C1 segment of cervical spinal cord (tissue), 14 donors: ENCODE measurements at regions not wholly inside any gene's neighbourhood (a gene's known extent, or its start where the extent isn't known, plus 50 kb on each side); places are given as distances from the start of the nearest gene placed in this dataset.
"Not testable (repeated sequence)": the region's sequence is repeated elsewhere in the genome, so short reads cannot be mapped to it uniquely, and the experiment has no call there.

ENCODE experiments used
- DNase-seq, 14 donors: peaks; one replicate each; lab custom pipeline; 2025; lab: John Stamatoyannopoulos, UW

DNA sequence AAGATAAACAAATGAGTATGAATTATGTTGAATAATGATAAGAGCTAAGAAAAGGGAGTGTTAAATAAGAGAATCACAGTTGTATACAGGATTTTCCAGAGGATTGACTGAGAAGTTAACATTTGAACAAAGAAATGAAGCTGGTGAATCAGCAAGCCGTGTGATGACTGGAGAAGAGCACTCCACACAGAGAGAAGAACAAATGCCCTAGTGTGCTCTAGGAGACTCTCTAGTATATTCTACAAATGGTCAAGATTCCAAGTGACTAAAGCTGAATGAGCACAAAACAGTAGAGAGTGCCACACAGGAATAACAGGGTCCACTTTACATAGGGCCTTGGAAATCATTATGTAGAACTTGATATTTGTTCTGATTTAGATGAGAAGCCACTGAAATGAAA, 587.1 kb upstream of the ATXN7L3B start:
- DNase-seq, result no peak

DNA sequence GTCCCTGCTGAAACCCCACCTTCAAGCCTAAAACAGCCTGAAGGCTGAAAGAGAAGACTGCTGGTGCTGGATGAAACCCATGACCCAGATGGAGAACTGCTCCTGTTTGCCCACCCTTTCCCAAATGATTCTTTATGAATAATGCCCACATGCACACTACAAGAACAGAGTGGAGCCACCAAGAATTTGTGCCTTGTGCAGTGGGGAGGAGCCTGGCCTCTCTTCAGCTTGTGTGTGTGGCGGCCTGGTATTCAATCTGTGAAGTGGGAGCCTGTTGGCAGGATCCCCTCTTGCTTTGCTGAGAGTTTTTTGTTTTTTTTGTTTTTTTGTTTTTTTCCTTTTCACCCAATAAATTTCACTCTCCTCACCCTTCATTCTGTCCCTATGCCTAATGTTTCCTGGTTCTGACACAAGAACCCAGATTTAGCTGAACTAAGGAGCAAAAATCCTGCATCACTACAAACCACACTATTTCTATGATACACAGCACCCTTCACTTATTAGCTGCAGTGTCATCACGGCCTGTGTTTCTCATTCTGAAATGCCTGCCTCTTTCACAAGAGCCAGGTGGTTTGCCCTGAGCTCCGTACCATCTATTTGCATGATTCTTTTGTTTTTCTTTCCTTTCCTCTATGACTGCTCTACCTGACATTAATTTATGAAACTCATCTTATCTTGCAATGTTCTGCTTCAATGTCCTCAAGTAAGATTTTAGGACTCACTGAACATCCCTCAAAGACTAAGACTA, 585.5 kb upstream of the ATXN7L3B start:
- DNase-seq, result no peak

DNA sequence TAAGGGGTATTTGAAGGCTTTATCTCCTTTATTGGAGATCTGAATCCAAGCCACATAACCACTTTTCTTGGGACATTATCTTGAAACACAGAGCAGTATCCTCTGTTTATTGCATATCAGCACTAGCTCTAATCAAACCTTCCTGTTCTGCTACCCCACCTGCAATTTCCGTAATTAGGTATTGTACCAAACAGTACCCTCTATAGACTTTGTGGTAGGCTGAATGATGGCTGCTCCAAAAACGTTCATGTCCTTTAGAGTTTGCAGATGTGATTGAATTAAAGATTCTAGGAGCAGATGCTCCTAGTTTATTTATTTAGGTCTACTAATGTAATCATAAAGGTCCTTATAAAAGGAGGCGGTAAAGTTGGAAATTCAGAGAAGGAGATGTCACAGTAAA, 573.0 kb upstream of the ATXN7L3B start:
- DNase-seq, result no peak

DNA sequence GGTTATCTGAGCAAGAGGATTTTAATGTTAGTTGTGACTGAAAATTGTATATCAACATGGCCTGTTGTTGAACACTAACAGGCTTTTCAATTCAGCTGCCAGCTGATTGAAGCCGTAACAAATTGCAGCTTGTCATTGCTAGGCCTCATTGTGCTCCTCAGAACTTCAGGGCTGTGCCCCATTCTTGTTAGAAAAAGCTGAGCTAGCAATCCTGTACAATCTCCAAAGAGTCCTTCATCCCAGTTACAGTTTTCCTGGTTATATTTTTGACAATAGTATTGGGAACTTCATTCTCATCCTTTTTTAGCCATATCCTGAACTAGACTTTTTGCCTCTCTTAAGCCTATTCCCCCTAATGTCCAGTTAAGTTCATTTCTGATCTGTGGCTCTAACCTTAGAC, 564.1 kb upstream of the ATXN7L3B start:
- DNase-seq, result no peak

DNA sequence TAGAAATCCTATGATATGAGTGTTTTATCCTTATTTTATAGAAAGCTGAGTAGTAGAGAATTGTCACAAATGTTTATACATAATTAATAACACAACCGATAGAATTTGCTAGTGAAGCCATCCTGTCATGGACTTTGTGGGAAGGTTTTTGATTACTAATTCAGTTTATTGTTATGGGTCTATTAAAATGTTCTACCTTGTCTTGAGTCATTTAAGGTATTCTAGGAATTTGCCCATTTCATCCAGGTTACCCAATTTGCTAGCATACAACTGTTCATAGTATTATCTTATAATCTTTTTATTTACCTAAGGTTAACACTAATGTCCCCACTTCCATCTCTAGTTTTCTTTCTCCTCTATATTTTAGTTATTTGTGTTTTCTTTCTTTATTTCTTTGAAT, 553.1 kb upstream of the ATXN7L3B start:
- no peak for DNase-seq

DNA sequence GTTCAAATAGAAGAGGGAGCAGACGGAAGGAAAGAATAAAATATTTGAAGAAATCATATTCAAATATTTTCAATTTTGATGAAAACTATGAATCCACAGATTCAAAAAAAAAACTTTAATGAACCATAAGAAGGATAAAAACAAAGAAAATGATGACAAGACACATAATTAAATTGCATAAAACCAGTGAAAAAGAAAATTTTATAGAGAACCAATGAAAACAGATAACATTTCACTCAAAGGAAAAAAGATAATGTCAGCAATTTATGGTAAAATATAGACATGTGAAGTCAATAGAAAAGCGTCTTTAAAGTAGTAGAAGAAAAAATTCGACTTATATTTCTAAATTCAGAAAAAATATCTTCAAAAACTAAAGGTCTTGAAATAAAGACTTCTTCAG, 546.5 kb upstream of the ATXN7L3B start:
- DNase-seq, result no peak

DNA sequence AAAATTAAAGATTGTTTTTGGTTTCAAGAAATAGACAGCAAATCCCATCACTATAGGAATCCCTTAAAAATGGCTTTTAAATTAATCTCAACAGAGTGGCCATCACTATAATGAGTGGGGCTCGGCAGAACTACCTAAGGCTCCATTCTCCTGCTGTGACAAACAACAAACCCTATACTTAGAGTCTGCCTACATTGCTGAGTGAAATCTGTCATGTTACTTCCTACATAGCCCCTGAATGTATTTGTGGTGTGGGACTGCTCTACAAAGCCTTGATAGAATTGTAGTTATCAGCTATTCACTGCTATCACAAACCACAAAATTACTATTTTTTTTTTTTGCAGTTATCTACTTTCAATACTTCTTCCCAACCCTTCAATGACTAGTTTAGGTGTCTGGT, 538.7 kb upstream of the ATXN7L3B start:
- DNase-seq, result no peak

DNA sequence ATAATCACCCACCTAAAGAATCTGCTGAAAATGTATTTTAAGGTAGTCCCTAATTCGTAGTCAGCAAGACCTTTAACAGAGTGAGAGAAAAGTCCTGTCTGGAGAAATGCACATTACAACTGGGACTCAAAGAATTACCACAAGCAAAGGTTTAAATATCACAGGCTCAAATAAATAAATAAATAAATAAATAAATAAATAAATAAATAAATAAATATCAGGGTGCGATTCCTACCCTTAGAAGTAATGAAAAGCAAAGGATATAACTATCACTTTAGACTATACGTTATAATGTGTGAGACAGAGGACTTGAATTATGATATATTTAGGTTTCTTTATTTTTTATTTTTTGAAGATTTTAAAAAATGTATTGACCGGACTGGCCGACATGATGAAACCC, 522.5 kb upstream of the ATXN7L3B start:
- DNase-seq, result no peak

DNA sequence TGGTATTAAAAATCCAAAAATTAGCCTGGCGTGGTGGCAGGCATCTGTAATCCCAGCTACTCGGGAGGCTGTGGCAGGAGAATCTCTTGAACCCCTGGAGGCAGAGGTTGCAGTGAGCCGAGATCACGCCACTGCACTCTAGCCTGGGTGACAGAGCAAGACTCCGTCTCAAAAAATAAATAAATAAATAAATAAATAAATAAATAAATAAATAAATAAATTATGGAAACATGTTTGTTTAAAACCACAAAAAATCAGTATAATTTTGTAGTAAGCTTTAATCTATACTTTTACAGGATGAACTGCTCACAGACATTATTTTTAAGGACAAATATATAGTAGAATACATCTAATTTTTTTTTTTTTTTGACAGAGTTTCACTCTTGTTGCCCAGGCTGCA, 521.3 kb upstream of the ATXN7L3B start:
- DNase-seq, result not testable (repeated sequence)

DNA sequence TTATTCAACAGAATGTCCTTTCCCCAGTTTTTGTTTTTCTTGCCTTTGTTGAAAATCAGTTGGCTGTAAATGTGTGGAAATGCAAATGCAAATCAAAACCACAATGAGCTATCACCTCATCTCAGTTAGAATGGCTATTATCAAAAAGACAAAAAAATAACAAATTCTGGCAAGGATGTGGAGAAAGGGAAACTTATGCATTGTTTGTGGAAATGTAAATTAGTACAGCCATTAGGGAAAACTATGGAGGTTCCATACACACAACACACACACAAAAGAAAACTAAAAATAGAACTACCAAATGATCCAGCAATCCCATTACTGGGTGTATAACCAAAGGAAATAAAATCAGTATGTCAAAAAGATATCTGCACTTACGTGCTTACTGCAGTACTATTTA, 518.8 kb upstream of the ATXN7L3B start:
- no peak for DNase-seq

DNA sequence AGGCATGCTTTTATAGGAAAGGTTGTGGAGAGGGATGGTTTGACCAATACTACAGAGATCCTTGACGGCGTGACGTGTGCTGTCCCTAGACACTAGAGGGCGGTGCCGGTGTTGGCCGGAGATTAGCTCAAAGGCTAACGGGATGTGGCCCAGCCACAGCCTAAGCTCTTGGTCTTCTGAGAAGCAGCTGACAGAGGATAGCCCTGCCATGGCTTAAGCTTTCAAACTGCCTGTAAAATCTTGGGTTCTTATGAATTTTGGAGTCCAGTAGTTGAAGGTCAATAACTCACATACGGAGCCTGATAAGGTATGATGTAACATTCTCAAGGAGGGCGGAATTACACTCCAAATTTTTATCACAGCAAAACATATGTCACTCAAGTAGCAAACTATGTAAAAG, 515.7 kb upstream of the ATXN7L3B start:
- DNase-seq, result peak in 8 of 14 donors; percentile 2 to 28 (median 10)

DNA sequence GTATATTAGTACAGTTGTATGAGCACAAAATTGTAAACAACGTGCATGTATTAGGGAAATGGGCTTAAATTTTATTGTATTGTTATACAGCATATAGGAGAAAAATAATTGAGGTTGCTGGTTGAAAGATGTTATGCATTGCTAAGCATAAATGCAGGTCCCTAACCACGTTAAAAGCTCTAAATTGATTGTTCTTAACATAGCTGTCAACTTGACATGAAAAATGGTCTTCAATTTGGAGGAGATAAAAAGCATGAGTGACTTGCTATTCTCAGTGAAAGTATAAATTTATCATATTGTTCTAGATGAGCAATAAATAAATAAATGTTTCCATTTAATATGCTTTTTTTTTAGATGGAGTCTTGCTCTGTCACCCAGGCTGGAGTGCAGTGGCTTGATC, 506.6 kb upstream of the ATXN7L3B start:
- DNase-seq, result no peak

DNA sequence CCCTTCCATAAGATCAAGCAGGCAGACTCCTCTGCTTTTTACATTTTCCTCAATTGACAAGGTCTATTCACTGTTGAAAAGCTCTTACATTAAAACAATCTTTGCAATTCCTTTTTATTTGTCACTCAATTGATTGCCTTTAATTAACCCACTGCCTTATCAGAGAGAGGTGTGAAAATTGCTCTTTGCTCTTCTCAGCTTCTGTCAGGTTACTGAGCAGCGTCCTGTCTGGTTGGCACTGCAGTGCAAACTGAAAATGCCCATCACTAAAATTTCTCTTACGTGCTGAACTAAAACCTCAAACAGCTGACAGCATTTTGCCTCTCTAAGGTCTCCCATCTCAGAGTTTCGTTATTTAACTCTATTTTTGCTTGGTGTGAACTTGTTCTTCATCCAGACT, 504.1 kb upstream of the ATXN7L3B start:
- DNase-seq, result no peak

DNA sequence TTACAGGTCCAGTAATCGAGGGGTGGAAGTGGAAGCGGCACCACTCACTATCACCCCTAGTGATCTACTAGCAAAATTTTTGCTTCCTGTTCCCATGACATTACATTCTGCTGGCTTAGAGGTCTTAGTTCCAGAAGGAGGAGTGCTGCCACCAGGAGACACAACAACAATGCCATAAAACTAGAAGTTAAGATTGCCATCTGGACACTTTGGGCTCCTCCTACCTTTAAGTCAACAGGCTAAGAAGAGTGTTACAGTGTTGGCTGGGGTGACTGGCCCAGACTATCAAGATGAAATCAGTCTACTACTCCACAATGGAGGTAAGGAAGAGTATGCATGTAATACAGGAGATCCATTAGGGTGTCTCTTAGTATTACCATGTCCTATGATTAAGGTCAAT, 498.5 kb upstream of the ATXN7L3B start:
- not testable (repeated sequence) for DNase-seq

DNA sequence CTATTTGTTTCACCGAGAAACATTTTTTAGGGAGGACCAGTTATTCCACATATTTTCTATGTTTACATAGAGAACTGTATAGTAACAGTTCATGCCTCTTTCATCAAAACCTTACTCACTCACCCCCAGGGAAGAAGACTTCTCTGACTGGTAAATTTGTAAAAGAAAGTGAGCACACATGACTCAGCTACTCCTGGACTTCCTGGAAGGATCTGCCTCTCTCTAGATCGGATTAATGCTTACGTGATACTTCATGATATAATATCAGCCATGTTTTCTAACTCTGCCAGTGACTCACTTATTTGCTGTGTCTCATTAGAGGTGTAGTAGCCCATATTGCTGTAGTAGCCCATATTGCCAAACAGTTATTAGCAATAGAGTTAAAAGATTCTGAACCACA, 494.3 kb upstream of the ATXN7L3B start:
- DNase-seq, result no peak

DNA sequence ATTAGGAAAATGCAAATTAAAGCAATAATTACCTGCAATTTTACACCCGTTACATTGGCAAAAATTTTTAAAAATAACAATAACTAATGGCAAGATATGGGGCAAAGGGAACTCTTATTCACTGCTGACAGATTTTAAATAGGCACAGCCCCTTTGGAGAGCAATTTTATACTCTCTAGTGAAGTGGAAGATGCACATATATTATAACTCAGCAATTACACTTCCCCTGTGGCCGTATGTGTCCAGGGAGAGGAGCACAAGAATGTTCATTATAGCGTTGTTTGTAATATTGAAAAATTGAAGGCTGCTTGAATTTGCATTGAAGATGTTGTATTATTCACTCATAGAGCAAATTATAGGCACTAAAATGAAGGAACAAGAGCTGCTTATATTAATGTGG, 488.3 kb upstream of the ATXN7L3B start:
- no peak for DNase-seq

DNA sequence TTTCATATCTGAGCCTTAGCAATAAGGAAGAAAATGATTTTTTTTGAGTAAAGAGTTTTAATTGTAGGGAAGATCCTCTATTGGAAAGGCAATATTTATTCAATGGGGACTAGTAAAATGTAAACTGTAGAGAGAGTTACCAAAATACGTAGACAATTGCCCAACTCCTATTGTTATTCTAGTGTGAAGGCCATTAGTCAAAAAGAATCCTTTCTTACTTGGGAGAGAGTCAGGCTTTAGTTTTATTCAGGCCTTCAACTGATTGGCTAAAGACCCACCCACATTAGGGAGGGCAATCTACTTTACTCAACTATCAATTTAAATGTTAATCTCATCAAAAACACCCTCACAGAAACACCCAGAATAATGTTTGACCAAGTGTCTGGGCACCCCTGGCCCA, 485.8 kb upstream of the ATXN7L3B start:
- DNase-seq, result no peak

DNA sequence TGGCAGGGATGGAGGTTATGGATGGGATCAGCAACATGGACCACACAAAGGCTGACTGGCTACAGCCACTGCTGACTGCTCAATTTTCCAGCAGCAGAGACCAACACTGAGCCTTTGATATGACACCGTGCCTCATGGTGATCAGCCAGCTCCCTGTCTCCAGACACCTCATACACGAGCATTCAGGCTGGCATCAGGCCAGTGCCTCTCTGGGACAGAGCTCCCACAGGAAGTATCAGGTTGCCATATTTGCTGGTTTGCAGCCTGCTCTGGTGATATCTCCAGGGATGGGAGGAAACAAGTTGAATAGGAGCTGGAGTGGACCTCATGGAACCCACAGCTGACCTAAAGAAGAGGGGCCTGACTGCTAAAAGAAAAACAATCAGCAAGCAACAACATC, 471.2 kb upstream of the ATXN7L3B start:
- no peak for DNase-seq

DNA sequence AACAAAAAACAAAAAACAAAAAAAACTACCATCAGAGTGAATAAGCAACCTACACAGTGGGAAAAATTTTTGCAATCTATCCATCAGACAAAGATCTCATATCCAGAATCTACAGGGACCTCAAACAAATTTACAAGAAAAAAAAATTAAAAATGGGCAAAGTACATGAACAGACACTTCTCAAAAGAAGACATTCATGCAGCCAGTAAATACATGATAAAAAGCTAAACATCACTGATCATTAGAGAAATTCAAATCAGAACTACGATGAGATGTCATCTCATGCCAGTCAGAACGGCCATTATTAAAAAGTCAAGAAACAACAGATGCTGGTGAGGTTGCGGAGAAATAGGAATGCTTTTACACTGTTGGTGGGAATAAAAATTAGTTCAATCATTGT, 466.5 kb upstream of the ATXN7L3B start:
- no peak for DNase-seq

DNA sequence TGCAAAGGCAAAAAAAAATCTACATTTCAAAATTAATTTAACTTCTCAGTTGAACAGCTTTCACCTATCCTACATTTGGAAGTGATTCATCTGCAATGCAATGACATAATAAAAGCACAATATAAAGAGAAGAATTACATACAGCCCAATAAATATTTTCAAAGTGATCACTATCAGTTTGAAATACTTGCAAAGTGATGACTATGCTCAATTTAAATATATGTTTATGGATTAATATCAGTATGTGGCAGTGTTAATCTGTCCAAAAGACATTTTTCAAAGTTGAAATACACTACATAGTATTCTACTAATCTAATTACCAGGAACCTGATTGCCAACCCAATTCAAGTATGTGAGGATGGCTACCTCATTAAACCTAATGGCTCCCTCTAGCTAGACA, 460.7 kb upstream of the ATXN7L3B start:
- DNase-seq, result no peak

DNA sequence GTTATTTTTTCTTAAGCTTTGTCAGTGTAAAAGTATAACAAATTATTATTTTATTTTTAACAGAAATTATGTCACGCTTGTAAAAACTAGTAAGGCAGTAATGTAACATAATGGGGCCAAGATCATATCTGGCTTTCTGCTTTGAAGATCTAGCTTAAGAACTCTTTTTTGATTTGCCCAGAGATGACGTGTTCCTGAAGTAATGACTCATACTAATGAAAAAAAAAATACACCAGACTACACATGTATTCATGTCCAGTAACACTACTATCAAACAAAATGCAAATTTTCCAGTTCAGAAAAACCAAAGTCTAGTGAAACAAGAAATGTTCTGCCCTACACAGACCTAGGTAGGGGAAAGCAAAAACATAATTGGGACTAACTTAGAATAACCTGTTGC, 432.2 kb upstream of the ATXN7L3B start:
- no peak for DNase-seq

DNA sequence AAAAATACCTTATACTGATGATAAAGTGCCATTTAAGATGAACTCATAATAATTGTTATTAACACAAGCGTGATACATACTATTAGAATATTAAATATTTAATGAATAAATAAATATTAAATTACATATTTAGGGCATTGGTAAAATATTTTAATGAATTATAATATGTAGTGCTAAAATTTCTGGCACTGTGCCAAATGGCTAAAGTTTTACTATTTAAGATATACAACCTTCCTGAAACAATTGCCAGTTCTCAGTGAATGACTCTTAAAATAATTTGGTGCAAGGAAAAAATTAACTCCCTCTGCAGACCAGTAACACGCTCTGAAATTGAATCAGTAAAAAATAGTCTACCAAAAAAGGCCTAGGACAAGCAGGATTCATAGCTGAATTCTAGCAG, 428.9 kb upstream of the ATXN7L3B start:
- no peak for DNase-seq

DNA sequence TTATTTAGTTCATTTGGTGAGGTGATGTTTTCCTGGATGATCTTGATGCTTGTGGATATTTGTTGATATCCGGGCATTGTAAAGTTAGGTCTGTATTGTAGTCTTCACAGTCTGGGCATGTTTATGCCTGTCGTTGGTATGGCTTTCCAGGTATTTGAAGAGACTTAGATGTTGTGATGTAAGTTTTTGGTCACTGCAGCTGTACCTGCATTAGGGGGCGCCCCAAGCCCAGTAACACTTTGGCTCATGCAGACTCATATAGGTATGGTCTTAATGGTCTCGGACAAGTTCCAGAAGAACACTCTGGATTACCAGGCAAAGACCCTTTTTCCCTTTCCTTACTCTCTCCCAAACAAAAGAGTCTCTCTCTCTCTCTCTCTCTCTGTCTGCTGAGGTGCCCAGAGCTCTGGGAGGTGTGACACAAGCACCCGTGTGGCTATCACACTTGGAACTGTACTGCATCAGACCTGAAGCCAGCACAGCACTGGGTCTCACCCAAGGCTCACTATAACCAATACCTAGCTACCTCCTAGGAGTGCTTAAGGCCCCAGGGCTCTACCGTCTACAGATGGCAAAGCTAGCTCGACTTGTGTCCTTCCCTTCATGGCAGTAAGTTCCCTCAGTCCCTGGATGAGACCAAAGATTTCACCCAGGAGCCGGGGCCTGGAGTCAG, 425.8 kb upstream of the ATXN7L3B start:
- DNase-seq, result peak in 3 of 14 donors; percentile 1 to 23 (median 4)
